Fibroblast of the aortic adventitia (primary cell): ENCODE measurements at regions not wholly inside any gene's neighbourhood (a gene's known extent, or its start where the extent isn't known, plus 50 kb on each side); places are given as distances from the start of the nearest gene placed in this dataset.

Source experiments
- DNase-seq: peaks from one replicate; pipeline ENCODE4 v3.0.0-alpha.2; 2010; ENCODE audit warnings: low read depth
- H3K4me3 ChIP-seq: 2 replicates; pipeline ENCODE4 v1.5.1; 2011; ENCODE audit warnings: low read depth, mild to moderate bottlenecking, control low read depth, low read length, moderate library complexity
- CTCF ChIP-seq: IDR thresholded peaks from 2 replicates; pipeline ENCODE4 v1.5.1; 2011; ENCODE audit warnings: mild to moderate bottlenecking, low read length, control low read depth, inconsistent platforms; ENCODE audit not compliant: insufficient read depth

GRCh38 chr1:47677241-47677940 lies 239.5 kb downstream of the FOXD2 start:
- no peak for TF ChIP-seq CTCF
- H3K4me3 ChIP-seq: no peak overlapping the region
- no peak for DNase-seq

- no peak for TF ChIP-seq CTCF
- DNase-seq: no peak
These were observed 240.7 kb downstream of the FOXD2 start for GRCh38 chr1:47678464-47678980.

GRCh38 chr1:47679301-47679791 lies 241.5 kb downstream of the FOXD2 start:
- no peak overlapping the region for H3K4me3 ChIP-seq
- no peak for DNase-seq
- no peak for TF ChIP-seq CTCF

More at GRCh38 chr1:47678464-47678980, 240.7 kb downstream of the FOXD2 start:
- no peak overlapping the region for H3K4me3 ChIP-seq

GRCh38 chr1:47679826-47680225 lies 242.0 kb downstream of the FOXD2 start:
- no peak for DNase-seq
- no peak overlapping the region for H3K4me3 ChIP-seq
- no peak for TF ChIP-seq CTCF

- TF ChIP-seq CTCF: no peak
- DNase-seq: no peak
- H3K4me3 ChIP-seq: no peak overlapping the region
These were observed 243.1 kb downstream of the FOXD2 start for GRCh38 chr1:47680815-47681475.

- H3K4me3 ChIP-seq: no peak overlapping the region
- DNase-seq: no peak
- TF ChIP-seq CTCF: no peak
These were observed 243.9 kb downstream of the FOXD2 start for GRCh38 chr1:47681735-47682134.
